ENCODE measurements at regions not wholly inside any gene's neighbourhood (a gene's known extent, or its start where the extent isn't known, plus 50 kb on each side); places are given as distances from the start of the nearest gene placed in this dataset.
A peak's percentile ranks its signal among the peaks of the same experiment; 100 is the strongest.

DNA sequence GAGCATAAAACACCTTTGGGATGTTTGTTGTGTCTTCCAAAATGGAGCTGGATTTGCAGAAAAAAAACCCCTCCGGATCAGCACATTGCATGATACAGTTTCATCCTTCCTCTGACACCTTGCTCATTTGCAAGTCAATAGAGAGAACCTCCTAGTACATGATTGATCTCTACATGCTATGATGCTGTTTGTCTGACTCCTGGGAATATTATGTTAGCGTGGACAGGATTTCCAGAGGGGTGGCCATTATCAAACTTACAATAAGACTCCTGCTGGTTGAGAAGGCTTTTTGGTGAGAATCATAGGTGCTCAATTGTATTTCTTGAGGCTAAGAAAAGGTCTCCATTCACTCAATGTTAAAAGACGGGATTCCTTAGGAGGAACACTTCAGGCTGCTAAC is 75.9 kb upstream of the SCEL start:
- no peaks in the 10 kb centered on the region for H3K9me3 ChIP-seq (ENCODE audit: control insufficient read depth, insufficient read depth, low read length)
- DNase-seq (ENCODE audit: low read depth in 4 of 6, low spot score in 6 of 6) = peak in 1 of 6 donors; percentile 57
- no peaks in the 10 kb centered on the region for H3K4me1 ChIP-seq (ENCODE audit: control insufficient read depth, insufficient read depth, low read length)
- no peak overlapping the region for H3K27ac ChIP-seq (ENCODE audit: low read depth, low read length)
- H3K4me3 ChIP-seq (ENCODE audit: low read depth, low read length) = no peak overlapping the region
- no CpG with 5 or more reads among the region's 3 CpGs for WGBS (ENCODE audit: insufficient coverage)
- H3K36me3 ChIP-seq (ENCODE audit: control insufficient read depth, insufficient read depth, low read length) = no peaks in the 10 kb centered on the region
- H3K27me3 ChIP-seq (ENCODE audit: control insufficient read depth, insufficient read depth, low read length) = no peaks in the 10 kb centered on the region

DNA sequence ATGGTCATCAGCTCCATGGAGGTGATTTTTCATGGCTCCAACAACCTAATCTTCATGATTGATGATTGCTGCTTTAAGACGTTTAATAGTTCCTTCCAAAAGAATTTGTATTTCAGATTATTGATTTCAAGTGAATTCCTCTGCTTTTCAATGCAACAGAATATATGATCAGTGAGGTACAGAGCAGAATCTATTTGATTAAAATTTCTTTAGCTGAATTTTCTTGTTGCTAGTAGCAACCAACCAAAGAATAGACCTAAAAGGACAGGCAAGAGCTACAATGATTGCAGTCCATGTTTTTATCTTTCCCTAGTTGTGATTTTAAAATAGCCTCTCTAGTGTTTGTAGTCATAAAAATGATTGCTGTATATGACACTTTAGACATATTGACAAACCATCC is 76.8 kb upstream of the SCEL start:
- Histone ChIP-seq H3K9me3 (ENCODE audit: control insufficient read depth, insufficient read depth, low read length) (no peaks in the 10 kb centered on the region), H3K4me1 (ENCODE audit: control insufficient read depth, insufficient read depth, low read length) (no peaks in the 10 kb centered on the region), H3K27ac (ENCODE audit: low read depth, low read length) (no peak overlapping the region), H3K4me3 (ENCODE audit: low read depth, low read length) (no peak overlapping the region), H3K36me3 (ENCODE audit: control insufficient read depth, insufficient read depth, low read length) (no peaks in the 10 kb centered on the region), H3K27me3 (ENCODE audit: control insufficient read depth, insufficient read depth, low read length) (no peaks in the 10 kb centered on the region)
- WGBS (ENCODE audit: insufficient coverage) = no CpG with 5 or more reads among the region's 1 CpG
- DNase-seq (ENCODE audit: low read depth in 4 of 6, low spot score in 6 of 6) = peak in 2 of 6 donors; percentile 35 to 79

DNA sequence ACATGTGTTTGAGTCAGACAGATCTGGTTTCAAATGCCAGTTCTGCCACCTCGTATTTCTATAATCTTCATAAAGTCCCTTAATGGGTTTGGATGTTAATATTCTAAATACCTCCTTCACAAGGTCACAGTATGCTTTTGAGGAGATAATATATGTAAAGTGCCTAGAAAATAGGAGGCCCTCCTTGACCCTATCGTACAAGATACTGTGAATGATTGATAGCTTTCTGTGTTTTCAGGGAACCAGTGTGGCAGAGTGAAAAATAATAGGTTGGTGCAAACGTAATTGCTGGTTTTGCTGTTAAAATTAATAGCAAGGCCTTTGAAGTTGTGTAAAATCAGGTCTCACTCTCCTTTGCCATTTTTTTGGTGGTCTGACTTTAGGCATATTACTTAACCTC is 77.5 kb upstream of the SCEL start:
- Histone ChIP-seq H3K4me3 (ENCODE audit: low read depth, low read length) (no peak overlapping the region), H3K27ac (ENCODE audit: low read depth, low read length) (no peak overlapping the region), H3K4me1 (ENCODE audit: control insufficient read depth, insufficient read depth, low read length) (no peaks in the 10 kb centered on the region), H3K9me3 (ENCODE audit: control insufficient read depth, insufficient read depth, low read length) (no peaks in the 10 kb centered on the region), H3K36me3 (ENCODE audit: control insufficient read depth, insufficient read depth, low read length) (no peaks in the 10 kb centered on the region), H3K27me3 (ENCODE audit: control insufficient read depth, insufficient read depth, low read length) (no peaks in the 10 kb centered on the region)
- WGBS (ENCODE audit: insufficient coverage) = 40% methylated on average over 1 of the region's 3 CpGs
- DNase-seq (ENCODE audit: low read depth in 4 of 6, low spot score in 6 of 6) = no peak

DNA sequence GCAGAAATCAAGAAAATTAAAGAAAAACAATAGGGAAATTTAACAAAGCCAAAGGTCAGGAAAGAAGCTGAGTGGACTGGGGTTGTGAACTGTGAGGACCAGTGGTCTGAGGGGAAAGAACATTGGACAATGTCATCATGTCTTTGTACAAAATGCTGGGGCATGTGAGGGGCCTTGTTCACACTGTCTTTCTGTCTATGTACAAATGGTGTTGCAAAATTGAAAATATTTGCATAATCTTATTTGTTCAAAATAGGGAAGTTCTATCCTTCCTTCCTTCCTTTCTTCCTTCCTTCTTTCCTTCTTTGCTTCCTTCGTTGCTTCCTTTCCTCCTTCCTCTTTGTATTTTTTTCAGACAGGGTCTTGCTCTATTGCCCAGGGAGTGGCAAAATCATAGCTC is 79.2 kb upstream of the SCEL start:
- Histone ChIP-seq H3K27me3 (ENCODE audit: control insufficient read depth, insufficient read depth, low read length) (no peaks in the 10 kb centered on the region), H3K9me3 (ENCODE audit: control insufficient read depth, insufficient read depth, low read length) (no peaks in the 10 kb centered on the region), H3K27ac (ENCODE audit: low read depth, low read length) (no peak overlapping the region), H3K4me1 (ENCODE audit: control insufficient read depth, insufficient read depth, low read length) (no peaks in the 10 kb centered on the region), H3K4me3 (ENCODE audit: low read depth, low read length) (no peak overlapping the region), H3K36me3 (ENCODE audit: control insufficient read depth, insufficient read depth, low read length) (no peaks in the 10 kb centered on the region)
- DNase-seq (ENCODE audit: low read depth in 4 of 6, low spot score in 6 of 6) = no peak
- 20% methylated on average over 1 of the region's 1 CpG for WGBS (ENCODE audit: insufficient coverage)

DNA sequence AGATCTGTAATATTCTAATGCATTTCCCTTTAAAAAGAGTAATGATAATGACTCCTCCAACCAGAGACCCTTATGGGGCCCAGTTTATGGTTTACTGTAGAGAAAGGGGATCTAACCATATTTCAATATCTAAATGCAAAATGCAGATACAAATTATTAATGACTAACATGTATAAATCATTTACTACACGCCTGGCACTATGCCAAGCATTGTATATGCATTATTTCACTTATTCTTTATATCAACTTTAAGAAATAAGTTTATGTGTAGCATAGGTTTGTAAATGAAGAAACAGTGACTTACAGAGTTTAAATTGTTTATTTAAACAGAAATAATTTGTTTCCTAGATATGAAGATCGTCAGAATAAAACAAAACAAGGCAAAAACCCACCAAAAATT is 86.2 kb upstream of the SCEL start:
- WGBS (ENCODE audit: insufficient coverage) = no CpG with 5 or more reads among the region's 2 CpGs
- DNase-seq (ENCODE audit: low read depth in 4 of 6, low spot score in 6 of 6) = no peak
- no peak overlapping the region for H3K4me3 ChIP-seq (ENCODE audit: low read depth, low read length)
- H3K9me3 ChIP-seq (ENCODE audit: control insufficient read depth, insufficient read depth, low read length) = no peaks in the 10 kb centered on the region
- H3K4me1 ChIP-seq (ENCODE audit: control insufficient read depth, insufficient read depth, low read length) = no peaks in the 10 kb centered on the region
- no peaks in the 10 kb centered on the region for H3K36me3 ChIP-seq (ENCODE audit: control insufficient read depth, insufficient read depth, low read length)
- H3K27ac ChIP-seq (ENCODE audit: low read depth, low read length) = no peak overlapping the region
- no peaks in the 10 kb centered on the region for H3K27me3 ChIP-seq (ENCODE audit: control insufficient read depth, insufficient read depth, low read length)

DNA sequence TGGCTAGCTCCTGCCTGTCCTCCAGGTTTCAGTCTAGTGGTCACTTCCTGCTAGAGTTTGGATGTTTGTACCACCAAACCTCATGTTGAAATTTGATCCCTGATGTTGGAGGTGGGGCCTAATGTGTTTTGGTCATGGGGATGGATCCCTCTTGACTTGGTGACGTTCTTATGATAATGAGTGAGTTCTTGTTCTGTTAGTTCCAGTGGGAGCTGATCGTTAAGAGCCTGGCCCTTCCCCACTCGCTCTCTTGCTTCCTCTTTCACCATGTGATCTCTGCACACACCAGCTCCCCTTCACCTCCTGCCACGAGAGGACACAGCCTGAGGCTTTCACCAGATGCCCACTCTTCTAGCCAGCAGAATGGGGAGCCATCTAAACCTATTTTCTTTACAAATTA is 86.8 kb upstream of the SCEL start:
- DNase-seq (ENCODE audit: low read depth in 4 of 6, low spot score in 6 of 6) = no peak
- WGBS (ENCODE audit: insufficient coverage) = 38% methylated on average over 3 of the region's 4 CpGs
- H3K4me1 ChIP-seq (ENCODE audit: control insufficient read depth, insufficient read depth, low read length) = no peaks in the 10 kb centered on the region
- H3K36me3 ChIP-seq (ENCODE audit: control insufficient read depth, insufficient read depth, low read length) = no peaks in the 10 kb centered on the region
- H3K4me3 ChIP-seq (ENCODE audit: low read depth, low read length) = no peak overlapping the region
- no peaks in the 10 kb centered on the region for H3K9me3 ChIP-seq (ENCODE audit: control insufficient read depth, insufficient read depth, low read length)
- no peaks in the 10 kb centered on the region for H3K27me3 ChIP-seq (ENCODE audit: control insufficient read depth, insufficient read depth, low read length)
- no peak overlapping the region for H3K27ac ChIP-seq (ENCODE audit: low read depth, low read length)

DNA sequence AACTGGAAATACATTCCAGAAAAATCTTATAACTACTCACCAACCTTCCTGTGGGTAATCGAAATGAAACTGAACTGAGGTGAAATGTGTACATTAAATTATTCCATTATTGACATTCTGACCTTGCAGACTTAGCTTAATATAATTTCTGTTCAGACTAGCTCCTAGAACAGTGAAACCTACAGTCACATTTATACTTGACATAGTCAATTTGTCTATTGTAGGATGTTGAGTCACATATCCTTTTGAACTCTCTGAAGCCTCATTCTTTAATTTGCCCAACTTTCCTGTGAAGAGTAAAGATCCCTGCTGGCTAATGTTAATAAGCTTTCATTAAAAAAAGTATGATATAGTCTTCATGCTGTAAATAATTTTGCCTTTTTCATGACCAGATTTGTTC is 92.0 kb upstream of the SCEL start:
- Histone ChIP-seq H3K27me3 (ENCODE audit: control insufficient read depth, insufficient read depth, low read length) (no peaks in the 10 kb centered on the region), H3K36me3 (ENCODE audit: control insufficient read depth, insufficient read depth, low read length) (no peaks in the 10 kb centered on the region), H3K27ac (ENCODE audit: low read depth, low read length) (no peak overlapping the region), H3K4me3 (ENCODE audit: low read depth, low read length) (no peak overlapping the region), H3K9me3 (ENCODE audit: control insufficient read depth, insufficient read depth, low read length) (no peaks in the 10 kb centered on the region), H3K4me1 (ENCODE audit: control insufficient read depth, insufficient read depth, low read length) (no peaks in the 10 kb centered on the region)
- WGBS (ENCODE audit: insufficient coverage) = no CpG with 5 or more reads among the region's 1 CpG
- DNase-seq (ENCODE audit: low read depth in 4 of 6, low spot score in 6 of 6) = no peak

DNA sequence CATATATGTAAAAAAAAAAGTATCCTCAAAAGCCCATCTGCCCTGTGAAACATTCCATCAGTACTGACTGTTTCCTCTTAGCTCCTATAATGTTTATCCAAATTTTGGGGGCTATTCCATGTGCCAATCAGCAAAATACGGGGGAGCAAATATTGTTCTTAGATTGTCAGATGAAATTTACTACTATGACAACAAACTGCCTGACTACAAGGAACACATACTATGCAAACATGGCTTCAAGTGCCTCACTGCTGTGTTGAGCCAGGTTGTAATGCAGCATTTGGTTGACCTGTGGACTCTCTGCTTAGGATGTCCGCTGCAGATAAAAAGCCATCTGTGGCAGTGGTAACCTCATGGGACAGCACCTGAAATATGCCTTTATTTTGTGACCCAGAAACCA is 98.2 kb upstream of the SCEL start:
- Histone ChIP-seq H3K27me3 (ENCODE audit: control insufficient read depth, insufficient read depth, low read length) (no peaks in the 10 kb centered on the region), H3K27ac (ENCODE audit: low read depth, low read length) (no peak overlapping the region), H3K9me3 (ENCODE audit: control insufficient read depth, insufficient read depth, low read length) (no peaks in the 10 kb centered on the region), H3K4me1 (ENCODE audit: control insufficient read depth, insufficient read depth, low read length) (no peaks in the 10 kb centered on the region), H3K4me3 (ENCODE audit: low read depth, low read length) (no peak overlapping the region), H3K36me3 (ENCODE audit: control insufficient read depth, insufficient read depth, low read length) (no peaks in the 10 kb centered on the region)
- no peak for DNase-seq (ENCODE audit: low read depth in 4 of 6, low spot score in 6 of 6)
- WGBS (ENCODE audit: insufficient coverage) = 80% methylated on average over 1 of the region's 2 CpGs

DNA sequence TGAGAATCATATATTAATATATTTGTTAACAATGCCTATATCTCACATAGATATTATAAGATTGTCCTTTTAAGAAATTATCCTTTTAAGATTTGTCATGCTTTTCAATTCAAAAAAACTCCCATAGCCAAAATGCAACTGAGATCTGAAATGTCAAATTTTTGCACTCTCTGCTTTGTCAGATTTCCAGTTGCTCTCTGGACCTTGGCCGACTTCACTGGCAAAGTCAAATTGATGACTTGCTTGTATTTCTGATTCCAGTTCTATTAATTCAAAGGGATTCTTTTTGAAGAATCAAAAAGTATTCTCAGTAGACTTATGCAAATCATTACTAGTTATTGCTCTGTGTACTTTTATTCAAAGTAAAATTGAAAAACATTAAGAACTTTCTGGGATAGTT is 101.2 kb upstream of the SCEL start:
- no peaks in the 10 kb centered on the region for H3K36me3 ChIP-seq (ENCODE audit: control insufficient read depth, insufficient read depth, low read length)
- H3K4me3 ChIP-seq (ENCODE audit: low read depth, low read length) = no peak overlapping the region
- H3K9me3 ChIP-seq (ENCODE audit: control insufficient read depth, insufficient read depth, low read length) = no peaks in the 10 kb centered on the region
- no peaks in the 10 kb centered on the region for H3K4me1 ChIP-seq (ENCODE audit: control insufficient read depth, insufficient read depth, low read length)
- no CpG with 5 or more reads among the region's 1 CpG for WGBS (ENCODE audit: insufficient coverage)
- no peaks in the 10 kb centered on the region for H3K27me3 ChIP-seq (ENCODE audit: control insufficient read depth, insufficient read depth, low read length)
- no peak overlapping the region for H3K27ac ChIP-seq (ENCODE audit: low read depth, low read length)
- no peak for DNase-seq (ENCODE audit: low read depth in 4 of 6, low spot score in 6 of 6)

DNA sequence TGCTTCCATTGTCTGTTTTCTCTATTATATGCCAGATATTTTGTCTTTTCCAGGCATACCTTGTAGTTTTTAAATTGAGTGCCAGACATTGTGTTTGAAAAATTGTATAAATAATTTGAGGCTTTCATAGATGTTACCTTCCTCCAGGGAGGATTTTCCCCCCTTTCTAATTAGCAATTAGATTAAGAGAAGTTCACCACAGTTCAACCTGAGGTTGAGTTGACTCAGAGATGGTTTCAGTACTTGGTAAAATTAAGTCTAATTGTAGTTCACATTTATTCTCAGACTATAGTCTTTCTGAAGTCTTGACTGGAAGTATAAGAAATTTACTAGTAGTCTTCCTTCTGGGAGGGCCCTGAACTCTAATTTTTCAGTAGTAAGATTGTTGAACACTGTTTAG is 104.1 kb upstream of the SCEL start:
- Histone ChIP-seq H3K4me1 (ENCODE audit: control insufficient read depth, insufficient read depth, low read length) (no peaks in the 10 kb centered on the region), H3K9me3 (ENCODE audit: control insufficient read depth, insufficient read depth, low read length) (no peaks in the 10 kb centered on the region), H3K27me3 (ENCODE audit: control insufficient read depth, insufficient read depth, low read length) (no peaks in the 10 kb centered on the region), H3K27ac (ENCODE audit: low read depth, low read length) (no peak overlapping the region), H3K36me3 (ENCODE audit: control insufficient read depth, insufficient read depth, low read length) (no peaks in the 10 kb centered on the region), H3K4me3 (ENCODE audit: low read depth, low read length) (no peak overlapping the region)
- no peak for DNase-seq (ENCODE audit: low read depth in 4 of 6, low spot score in 6 of 6)
